CD14-positive monocyte (primary cell): ENCODE measurements at regions not wholly inside any gene's neighbourhood (a gene's known extent, or its start where the extent isn't known, plus 50 kb on each side); places are given as distances from the start of the nearest gene placed in this dataset.

ENCODE experiments used
- DNase-seq, 3 donors: peaks; one replicate each; pipeline ENCODE4 v3.0.0-alpha.2; 2011 to 2022
- H2AFZ ChIP-seq: 2 replicates; pipeline ENCODE4 v1.6.0; 2012; ENCODE audit warnings: mild to moderate bottlenecking, low read depth, low read length, inconsistent platforms; ENCODE audit not compliant: insufficient read depth, poor library complexity, severe bottlenecking
- H3K27ac ChIP-seq, 2 donors: 1 replicate in 1 of 2; 2 replicates in 1 of 2; pipeline ENCODE4 v1.5.1; 2012 to 2013; ENCODE audit warnings: low read length in 2 of 2, control low read depth in 1 of 2, inconsistent platforms in 1 of 2, low read depth in 1 of 2, mild to moderate bottlenecking in 1 of 2
- H3K27me3 ChIP-seq, 2 donors: one replicate each; pipeline versions ENCODE4 v1.6.0 to v1.6.1; 2011 to 2013; ENCODE audit warnings: low read length in 2 of 2; ENCODE audit not compliant: control insufficient read depth in 2 of 2, insufficient read depth in 2 of 2
- H3K36me3 ChIP-seq, 2 donors: replicated peaks in 1 of 2; 1 replicate in 1 of 2; 2 replicates in 1 of 2; pipeline versions ENCODE4 v1.5.1 to v1.6.1; 2012 to 2013; ENCODE audit warnings: low read length in 2 of 2, control low read depth in 1 of 2, inconsistent platforms in 1 of 2, mild to moderate bottlenecking in 1 of 2; ENCODE audit not compliant: insufficient read depth in 2 of 2, control insufficient read depth in 1 of 2
- H3K4me1 ChIP-seq, 2 donors: 1 replicate in 1 of 2; 2 replicates in 1 of 2; pipeline versions ENCODE4 v1.5.1 to v1.6.1; 2012 to 2013; ENCODE audit warnings: low read length in 2 of 2, control low read depth in 1 of 2, inconsistent platforms in 1 of 2, mild to moderate bottlenecking in 1 of 2, moderate library complexity in 1 of 2; ENCODE audit not compliant: insufficient read depth in 2 of 2, control insufficient read depth in 1 of 2
- H3K4me2 ChIP-seq: replicated peaks from 2 replicates; pipeline ENCODE3; 2012; ENCODE audit warnings: low read length, moderate library complexity, mild to moderate bottlenecking; ENCODE audit not compliant: poor library complexity, severe bottlenecking; ENCODE audit errors: extremely low read depth
- H3K4me3 ChIP-seq, 3 experiments: fragments of 200-600 bp in 1 of 3; sonication (generic) in 1 of 3; replicated peaks in 1 of 3; 1 replicate in 2 of 3; 2 replicates in 1 of 3; pipeline ENCODE4 v1.5.1; 2011 to 2013; ENCODE audit warnings: low read length in 3 of 3, mild to moderate bottlenecking in 3 of 3, control low read depth in 2 of 3, low read depth in 2 of 3, inconsistent platforms in 1 of 3, moderate library complexity in 1 of 3
- H3K79me2 ChIP-seq: 2 replicates; pipeline ENCODE4 v1.6.0; 2012; ENCODE audit warnings: mild to moderate bottlenecking, control low read depth, inconsistent platforms, low read length, moderate library complexity; ENCODE audit not compliant: insufficient read depth
- H3K9ac ChIP-seq: 2 replicates; pipeline ENCODE4 v1.6.0; 2017; ENCODE audit warnings: low read length, mild to moderate bottlenecking; ENCODE audit not compliant: insufficient read depth, poor library complexity, severe bottlenecking
- H3K9me3 ChIP-seq, 2 donors: replicated peaks in 1 of 2; 1 replicate in 1 of 2; 2 replicates in 1 of 2; pipeline versions ENCODE4 v1.5.1 to v1.6.1; 2012 to 2013; ENCODE audit warnings: low read length in 2 of 2, control low read depth in 1 of 2; ENCODE audit not compliant: control insufficient read depth in 1 of 2, insufficient read depth in 1 of 2
- H4K20me1 ChIP-seq: 2 replicates; pipeline ENCODE4 v1.6.0; 2012; ENCODE audit warnings: mild to moderate bottlenecking, low read length, control low read depth, moderate library complexity; ENCODE audit not compliant: insufficient read depth
- H3K27ac Mint-ChIP-seq, 7 donors: one replicate each; pipeline ENCODE4 v1.8.0; 2020; ENCODE audit warnings: mild to moderate bottlenecking in 7 of 7, mixed read lengths in 7 of 7, moderate library complexity in 6 of 7, inconsistent platforms in 2 of 7
- H3K27me3 Mint-ChIP-seq, 3 donors: one replicate each; pipeline ENCODE4 v1.8.0; 2021 to 2022; ENCODE audit warnings: low read depth in 3 of 3, mild to moderate bottlenecking in 3 of 3, mixed read lengths in 3 of 3, moderate library complexity in 3 of 3, inconsistent platforms in 1 of 3
- H3K36me3 Mint-ChIP-seq, 2 donors: one replicate each; pipeline ENCODE4 v1.8.0; 2020; ENCODE audit warnings: mixed read lengths in 2 of 2, inconsistent platforms in 1 of 2, mild to moderate bottlenecking in 1 of 2
- H3K4me1 Mint-ChIP-seq: one replicate; pipeline ENCODE4 v1.8.0; 2020; ENCODE audit warnings: mild to moderate bottlenecking, mixed read lengths
- H3K4me3 Mint-ChIP-seq, 2 donors: one replicate each; pipeline ENCODE4 v1.8.0; 2020; ENCODE audit warnings: mild to moderate bottlenecking in 2 of 2, mixed read lengths in 2 of 2, moderate library complexity in 1 of 2
- H3K9me3 Mint-ChIP-seq, 7 donors: one replicate each; pipeline ENCODE4 v1.8.0; 2020 to 2022; ENCODE audit warnings: mixed read lengths in 7 of 7, mild to moderate bottlenecking in 6 of 7, moderate library complexity in 6 of 7, inconsistent platforms in 2 of 7
- CTCF ChIP-seq: fragments of 200-600 bp; IDR thresholded peaks from one replicate; pipeline ENCODE4 v1.8.0; 2022; ENCODE audit warnings: antibody characterized with exemption, mild to moderate bottlenecking
- WGBS: methylation state at CpG from one replicate; pipeline ENCODE4 v1.1.5; 2013; ENCODE audit warnings: missing lambda C conversion rate; ENCODE audit not compliant: insufficient coverage; 5-methylcytosine and 5-hydroxymethylcytosine counted together
- intact Hi-C, 2 donors: fragments of 100-400 bp; cut with micrococcal nuclease; formaldehyde crosslinking; loops; one replicate each; pipeline versions ENCODE4 v1.15.0 to v1.15.1; 2023

DNA sequence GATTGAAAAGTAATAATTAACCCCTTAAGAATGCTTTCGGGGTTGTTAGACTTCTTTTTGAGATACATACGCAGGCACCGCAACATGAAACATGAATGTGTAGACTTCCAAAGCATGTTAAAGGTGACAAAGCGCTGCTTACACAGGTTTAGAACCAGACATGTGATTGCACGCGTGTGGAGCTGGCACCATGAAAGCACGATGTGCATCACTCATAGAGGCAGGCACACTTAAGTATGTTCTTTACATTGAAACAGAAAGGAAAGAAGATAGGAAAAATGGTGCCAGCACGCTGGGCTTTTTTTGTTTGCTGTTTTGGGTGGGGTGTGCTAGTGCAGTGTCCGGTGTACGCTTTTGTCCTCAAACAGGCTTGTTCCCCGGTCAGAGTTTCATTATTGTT lies 83.6 kb upstream of the PPARA start:
- H3K4me2 ChIP-seq = peak overlapping the region; percentile 40
- Mint-ChIP-seq H3K4me1 (peaks cover 54% of the 10 kb centered on the region), H3K27ac (peak overlapping the region in 6 of 7 donors; percentile 19 to 89 (median 47)), H3K4me3 (peak overlapping the region; percentile 63 to 67), H3K36me3 (peaks cover 20 to 22% of the 10 kb centered on the region in 2 donors), H3K27me3 (peaks cover 0 to 3% (median 0%) of the 10 kb centered on the region in 3 donors), H3K9me3 (no peaks in the 10 kb centered on the region)
- H3K9ac ChIP-seq = no peak overlapping the region
- H3K27me3 ChIP-seq = no peaks in the 10 kb centered on the region
- TF ChIP-seq CTCF = no peak
- peaks cover 39% of the 10 kb centered on the region for H4K20me1 ChIP-seq
- intact Hi-C loops = no loop called here
- peak overlapping the region in 1 of 2 donors; percentile 46 for H3K27ac ChIP-seq
- peaks cover 21 to 41% of the 10 kb centered on the region in 2 donors for H3K4me1 ChIP-seq
- DNase-seq = no peak
- H3K9me3 ChIP-seq = no peaks in the 10 kb centered on the region
- H3K79me2 ChIP-seq = peaks cover 87% of the 10 kb centered on the region
- WGBS = 59% methylated on average over 11 of the region's 11 CpGs
- peak overlapping the region in 1 of 3 experiments; percentile 2 for H3K4me3 ChIP-seq
- no peak overlapping the region for H2AFZ ChIP-seq
- H3K36me3 ChIP-seq = peaks cover 3 to 28% of the 10 kb centered on the region in 2 donors

- Mint-ChIP-seq H3K27ac (peak overlapping the region in 6 of 7 donors; percentile 47 to 89 (median 64)), H3K9me3 (no peaks in the 10 kb centered on the region), H3K4me3 (peak overlapping the region; percentile 63 to 67), H3K36me3 (peaks cover 16 to 17% of the 10 kb centered on the region in 2 donors), H3K27me3 (no peaks in the 10 kb centered on the region), H3K4me1 (peaks cover 54% of the 10 kb centered on the region)
- no peak for DNase-seq
- Histone ChIP-seq H2AFZ (no peak overlapping the region), H3K27ac (peak overlapping the region in 1 of 2 donors; percentile 46), H3K4me1 (peaks cover 21 to 43% of the 10 kb centered on the region in 2 donors), H3K9me3 (no peaks in the 10 kb centered on the region), H3K4me2 (peak overlapping the region; percentile 40), H4K20me1 (peaks cover 36% of the 10 kb centered on the region), H3K79me2 (peaks cover 84% of the 10 kb centered on the region), H3K27me3 (no peaks in the 10 kb centered on the region), H3K4me3 (peak overlapping the region in 1 of 3 experiments; percentile 2), H3K9ac (no peak overlapping the region), H3K36me3 (peaks cover 0 to 23% of the 10 kb centered on the region in 2 donors)
- TF ChIP-seq CTCF = no peak
- WGBS = 68% methylated on average over 3 of the region's 19 CpGs
- intact Hi-C loops = loop anchor here in 1 of 2 donors (2.0 kb wide), 2 partner anchors 15 to 31 kb away; no protein-coding TSS in a partner anchor
These were observed 82.9 kb upstream of the PPARA start for GRCh38 chr22:46067159-46068111.
